GM19467 (cell line): ENCODE measurements at regions not wholly inside any gene's neighbourhood (a gene's known extent, or its start where the extent isn't known, plus 50 kb on each side); places are given as distances from the start of the nearest gene placed in this dataset.

Experiments
- ATAC-seq: cut with Tn5 transposase; IDR thresholded peaks from one replicate; pipeline ENCODE4 v1.9.1; 2021; ENCODE audit warnings: mild to moderate bottlenecking, moderate library complexity; ENCODE audit not compliant: unreplicated experiment

- no peak for ATAC-seq
Measured at GRCh38 chr4:11623726-11624037, 195.0 kb upstream of the HS3ST1 start.

- ATAC-seq, result no peak
Measured at GRCh38 chr4:11622961-11623725, 194.4 kb upstream of the HS3ST1 start.

DNA sequence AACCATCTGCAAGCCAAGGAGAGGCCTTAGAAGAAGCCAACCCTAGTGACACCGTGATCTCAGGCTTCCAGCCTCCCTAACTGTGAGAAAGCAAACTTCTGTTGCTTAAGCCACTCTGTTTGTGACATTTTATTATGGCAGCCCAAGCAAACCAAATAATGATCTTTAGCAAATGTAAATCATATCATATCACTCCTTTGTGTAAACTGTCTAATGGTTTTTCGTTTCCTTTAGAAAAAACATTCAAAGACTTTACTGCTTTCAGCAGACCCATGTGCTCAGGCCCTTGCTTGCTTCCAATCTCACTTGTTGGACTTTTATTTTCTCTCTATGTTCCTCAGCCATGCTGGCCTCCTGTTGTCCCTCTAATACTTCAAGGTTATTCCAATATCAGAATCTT lies 192.2 kb upstream of the HS3ST1 start:
- no peak for ATAC-seq

DNA sequence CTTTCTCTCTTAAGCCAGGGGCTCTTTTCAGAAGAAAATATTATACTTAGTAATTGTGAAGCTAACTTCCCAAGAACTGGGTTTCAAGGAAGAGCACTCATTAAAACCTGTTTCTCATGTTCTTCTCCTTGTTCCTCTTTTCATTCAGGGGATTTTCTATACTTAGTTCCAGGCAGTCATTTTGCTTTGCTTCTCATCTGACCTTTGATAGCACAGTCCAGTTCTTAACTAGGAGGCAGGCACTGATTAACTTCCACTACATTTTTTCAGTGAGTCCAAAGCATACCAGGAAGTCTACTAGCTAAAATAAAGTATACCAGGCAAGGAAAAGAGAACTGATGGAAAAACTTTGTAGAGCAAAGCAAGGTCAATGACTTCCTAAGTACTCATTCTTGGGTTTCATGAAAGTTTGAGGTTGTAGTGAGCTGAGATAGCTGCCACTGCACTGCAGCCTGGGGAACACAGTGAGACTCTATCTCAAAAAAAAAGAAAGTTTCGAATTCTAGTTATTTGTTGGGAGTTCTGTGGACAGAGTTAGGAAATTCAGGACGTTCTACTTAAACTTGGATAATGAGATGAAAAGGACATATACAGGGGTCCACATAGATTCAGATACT lies 190.1 kb upstream of the HS3ST1 start:
- ATAC-seq, result no peak

DNA sequence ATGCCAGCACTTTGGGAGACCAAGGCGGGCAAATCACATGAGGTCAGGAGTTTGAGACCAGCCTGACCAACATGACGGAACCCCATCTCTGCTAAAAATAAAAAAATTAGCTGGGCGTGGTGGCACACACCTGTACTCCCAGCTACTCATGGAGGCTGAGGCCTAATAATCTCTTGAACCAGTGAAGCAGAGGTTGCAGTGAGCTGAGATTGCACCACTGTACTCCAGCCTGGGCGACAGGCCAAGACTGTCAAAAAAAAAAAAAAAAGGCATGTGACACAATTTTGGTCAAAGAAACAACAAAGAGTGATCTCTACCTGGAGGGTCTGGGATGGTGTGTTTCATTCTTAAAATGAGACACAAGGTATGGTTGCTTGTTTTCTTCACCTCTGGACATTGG lies 188.2 kb upstream of the HS3ST1 start:
- ATAC-seq, result no peak

GRCh38 chr4:11615601-11616000 lies 186.9 kb upstream of the HS3ST1 start:
- no peak for ATAC-seq

DNA sequence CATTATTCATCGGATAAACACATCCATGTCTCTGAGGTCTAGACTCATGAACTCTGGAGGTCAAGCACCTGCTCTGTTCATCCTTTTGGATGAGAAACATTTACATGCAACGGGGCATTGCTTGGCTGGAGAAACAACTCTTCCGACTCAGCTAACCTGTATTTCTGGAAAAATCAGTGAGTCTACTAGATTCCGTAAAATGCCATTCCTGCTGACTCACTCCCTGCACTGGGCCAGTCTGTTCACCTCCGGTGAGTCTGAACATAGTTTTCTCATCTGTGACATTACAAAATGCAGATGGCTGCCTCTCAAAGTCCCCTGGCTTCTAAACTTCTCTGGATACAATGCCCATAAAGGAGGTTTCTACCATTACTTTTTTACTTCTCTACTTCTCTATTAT lies 185.7 kb upstream of the HS3ST1 start:
- ATAC-seq, result no peak

- no peak for ATAC-seq
Measured at GRCh38 chr4:11611868-11612267, 183.2 kb upstream of the HS3ST1 start.

- ATAC-seq, result no peak
Measured at GRCh38 chr4:11609751-11610150, 181.1 kb upstream of the HS3ST1 start.

- no peak for ATAC-seq
Measured at GRCh38 chr4:11608992-11609391, 180.3 kb upstream of the HS3ST1 start.

DNA sequence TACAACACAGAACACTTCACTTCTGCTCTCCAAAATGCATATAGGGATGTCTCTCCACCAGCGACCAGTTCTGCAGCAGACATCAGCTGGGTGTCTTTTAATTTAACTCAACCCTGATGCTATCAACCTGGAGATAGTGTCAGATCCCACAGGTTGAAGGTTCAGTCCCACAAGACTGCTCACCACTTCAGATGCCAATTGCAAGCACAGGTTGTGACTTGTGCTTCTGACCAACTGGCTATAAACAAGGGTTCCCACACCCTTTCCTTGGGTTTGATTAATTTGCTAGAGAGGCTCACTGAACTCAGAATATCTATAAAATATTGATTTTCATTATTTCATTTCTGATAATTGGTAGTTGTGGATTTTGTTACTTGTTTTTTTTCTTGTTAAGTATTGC lies 177.4 kb upstream of the HS3ST1 start:
- ATAC-seq, result no peak

GRCh38 chr4:11605597-11605996 lies 176.9 kb upstream of the HS3ST1 start:
- ATAC-seq, result no peak

DNA sequence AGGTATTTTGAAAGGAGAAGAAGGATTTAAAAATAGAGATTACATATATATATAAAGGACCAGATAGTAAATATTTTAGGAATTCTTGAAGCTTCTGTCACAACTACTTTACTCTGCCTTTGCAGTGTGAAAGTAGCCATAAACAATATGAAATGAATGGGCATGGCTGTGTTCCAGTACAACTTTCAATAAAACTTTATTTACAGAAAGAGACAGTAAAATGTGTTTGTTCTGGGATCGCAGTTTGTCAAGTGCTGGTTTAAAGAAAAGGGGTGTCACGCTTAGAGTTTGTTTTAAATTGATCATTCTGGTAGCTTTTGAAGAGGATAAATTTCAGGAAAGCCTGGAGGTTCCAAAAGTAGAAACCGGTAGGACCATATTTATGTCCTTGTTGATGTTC lies 176.1 kb upstream of the HS3ST1 start:
- no peak for ATAC-seq

DNA sequence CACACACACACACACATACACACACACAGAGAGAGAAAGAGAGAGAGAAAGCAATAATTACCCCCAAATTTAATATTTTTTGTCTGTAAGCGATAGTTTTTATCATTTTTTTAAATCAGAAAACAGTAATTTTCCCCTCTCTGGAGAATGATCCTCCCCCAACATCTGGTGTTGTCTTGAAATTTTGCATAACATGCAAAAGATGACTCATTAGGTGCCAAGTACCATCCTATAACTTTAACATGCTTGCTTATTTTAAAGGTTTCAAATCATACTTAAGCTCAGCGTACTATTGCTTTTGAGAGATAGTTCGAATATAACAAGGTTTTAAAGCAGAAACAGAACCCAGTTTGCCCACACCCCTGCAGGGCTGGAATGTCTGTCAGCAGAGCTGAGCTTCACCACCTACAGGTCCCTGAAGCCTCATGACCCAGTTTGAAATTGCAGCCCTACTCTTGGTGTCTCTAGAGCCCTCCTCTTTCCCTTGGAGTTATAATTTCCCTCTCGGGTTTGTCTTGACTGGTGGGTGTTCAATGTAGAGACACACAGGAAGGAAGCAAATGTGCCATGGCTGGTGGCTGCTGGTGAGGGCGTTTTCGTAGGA lies 175.0 kb upstream of the HS3ST1 start:
- no peak for ATAC-seq

GRCh38 chr4:11602606-11603340 lies 174.1 kb upstream of the HS3ST1 start:
- no peak for ATAC-seq

- no peak for ATAC-seq
Measured at GRCh38 chr4:11599064-11599463, 170.4 kb upstream of the HS3ST1 start.

- ATAC-seq, result no peak
Measured at GRCh38 chr4:11598591-11598990, 169.9 kb upstream of the HS3ST1 start.

DNA sequence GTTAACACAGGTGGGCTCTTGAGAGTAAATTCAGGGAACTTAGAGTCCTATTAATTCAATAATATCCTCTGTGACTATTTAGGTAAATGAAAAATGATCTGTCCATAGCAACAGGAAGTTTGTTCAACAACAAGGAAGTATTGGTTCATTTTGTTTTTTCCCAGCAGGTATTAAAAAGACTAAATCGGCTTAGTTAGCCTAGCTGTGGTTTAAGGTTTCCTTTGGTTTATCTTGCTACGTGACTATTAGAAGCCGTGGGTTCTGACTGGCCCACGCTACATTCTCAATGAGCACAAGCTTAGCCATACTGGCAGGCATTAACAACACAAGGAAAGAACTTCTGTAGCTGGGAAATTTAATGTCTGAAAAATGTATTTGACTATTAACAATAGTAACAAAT lies 168.8 kb upstream of the HS3ST1 start:
- no peak for ATAC-seq

DNA sequence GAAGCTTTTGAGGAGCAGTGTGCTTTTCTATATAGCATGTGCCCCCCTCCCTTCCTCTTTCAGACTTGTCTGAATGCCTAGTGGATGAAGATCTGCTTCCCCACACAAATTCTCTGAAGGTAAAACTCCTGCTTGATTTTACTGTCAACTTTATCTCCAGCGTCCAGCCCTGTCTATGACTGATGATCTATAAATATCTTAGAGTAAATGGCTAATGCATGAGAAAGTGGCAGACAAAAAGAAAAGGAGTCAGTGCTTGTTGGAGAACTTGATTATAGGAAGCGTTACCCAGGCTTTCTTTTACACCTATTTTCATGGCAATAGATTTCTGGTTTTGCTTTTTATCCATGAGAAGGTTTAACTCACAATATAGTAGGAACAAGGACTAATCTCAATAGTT lies 168.3 kb upstream of the HS3ST1 start:
- no peak for ATAC-seq

DNA sequence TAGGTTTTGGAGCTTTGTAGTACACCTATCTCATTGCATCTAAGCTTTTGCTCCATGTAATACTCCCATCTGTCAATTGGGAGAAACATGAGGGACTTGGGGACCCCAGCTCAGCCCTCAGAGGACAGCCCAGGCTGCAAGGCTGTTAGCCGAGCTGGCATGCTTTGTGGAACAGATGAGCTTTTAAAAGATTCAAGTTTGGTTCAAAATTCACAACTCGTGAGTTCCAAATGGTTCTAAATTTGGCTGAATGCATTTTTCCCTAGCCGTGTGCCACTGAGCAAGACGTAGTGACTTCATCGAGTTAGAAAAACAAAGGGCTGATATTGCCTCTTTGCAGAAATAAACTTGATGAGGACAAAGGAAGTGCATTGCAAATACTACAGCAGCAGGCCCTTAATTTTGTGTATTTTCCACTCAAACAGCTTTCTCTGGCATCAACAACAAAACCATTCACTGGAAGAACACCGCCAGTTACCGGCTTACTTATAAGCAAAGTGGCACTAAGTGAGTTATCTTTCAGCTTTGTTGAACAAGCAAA lies 165.0 kb upstream of the HS3ST1 start:
- ATAC-seq, result no peak

DNA sequence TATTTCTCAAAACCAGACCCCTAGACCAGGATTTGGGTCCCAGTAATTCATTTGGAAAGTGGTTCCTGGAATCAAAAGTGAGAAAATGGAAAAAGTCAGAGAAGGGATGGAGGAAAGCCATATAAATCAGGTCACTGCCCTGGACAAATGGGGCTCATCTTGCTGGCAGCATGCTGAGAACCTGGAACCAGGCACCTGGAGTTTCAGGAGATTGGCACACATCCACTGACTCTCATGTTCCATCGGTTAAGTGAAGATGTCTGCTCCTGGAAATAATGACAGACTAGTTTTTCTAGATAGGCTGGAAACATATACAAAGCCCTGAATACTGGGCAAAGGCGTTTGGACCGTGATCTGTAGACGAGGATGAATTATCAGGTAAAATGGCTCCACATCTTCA lies 163.6 kb upstream of the HS3ST1 start:
- no peak for ATAC-seq

DNA sequence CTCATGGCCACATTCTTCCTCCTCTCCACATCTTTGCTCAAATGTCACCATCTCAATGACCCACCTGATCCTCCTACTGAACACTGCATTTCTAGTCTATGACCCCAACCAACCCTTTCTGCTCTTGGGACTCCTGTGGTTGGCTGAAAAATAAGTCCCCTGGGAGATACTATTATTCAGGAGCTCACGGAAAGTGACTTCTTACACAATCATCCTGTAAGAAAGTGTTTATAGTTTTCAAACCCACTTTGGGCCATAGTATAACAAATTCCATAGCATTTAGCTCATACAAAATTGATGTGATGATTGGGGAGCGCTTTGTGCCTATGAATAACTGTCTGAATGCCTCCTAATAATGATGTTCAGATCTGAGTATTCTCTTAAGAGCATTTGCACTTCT lies 161.4 kb upstream of the HS3ST1 start:
- ATAC-seq, result no peak
